SK-N-SH (cell line): ENCODE measurements at regions not wholly inside any gene's neighbourhood (a gene's known extent, or its start where the extent isn't known, plus 50 kb on each side); places are given as distances from the start of the nearest gene placed in this dataset.
"Not testable (repeated sequence)": the region's sequence is repeated elsewhere in the genome, so short reads cannot be mapped to it uniquely, and the experiment has no call there.

Source experiments
- CTCF ChIA-PET: fragments of 300-600, 350-600 bp; formaldehyde crosslinking; extraction: SDS; loops from one replicate; lab custom pipeline; 2021; lab: Yijun Ruan, JAX
- POLR2A ChIA-PET: fragments of 350-600 bp; sonication (Branson Sonifier 250); formaldehyde crosslinking; extraction: SDS; loops from one replicate; lab custom pipeline; 2020; ENCODE audit warnings: antibody characterized with exemption, inconsistent platforms; lab: Yijun Ruan, JAX
- DNase-seq: peaks from one replicate; pipeline ENCODE4 v3.0.0; 2012
- H2AFZ ChIP-seq: fragments of 200-600 bp; sonication (generic); 2 replicates; pipeline ENCODE4 v1.8.1; 2016; ENCODE audit warnings: antibody characterized with exemption, mild to moderate bottlenecking, low read depth
- H3F3A ChIP-seq: fragments of 200-600 bp; sonication (generic); replicated peaks from 2 replicates; pipeline ENCODE3; 2016; ENCODE audit warnings: antibody characterized with exemption, mild to moderate bottlenecking; ENCODE audit not compliant: insufficient read depth
- H3K27ac ChIP-seq, 2 experiments: fragments of 200-500 bp in 1 of 2; fragments of 200-600 bp in 1 of 2; sonication (Bioruptor generic) in 1 of 2; sonication (generic), shearing (Covaris generic) in 1 of 2; 2 replicates each; pipeline versions ENCODE4 v1.5.1 to v1.6.1; 2014 to 2016; ENCODE audit warnings: low read depth in 2 of 2, inconsistent platforms in 1 of 2, low read length in 1 of 2, mild to moderate bottlenecking in 1 of 2, mixed read lengths in 1 of 2
- H3K27me3 ChIP-seq: fragments of 200-600 bp; sonication (generic), shearing (Covaris generic); 2 replicates; pipeline ENCODE4 v1.6.1; 2016; ENCODE audit warnings: mixed run types; ENCODE audit not compliant: insufficient read depth
- H3K36me3 ChIP-seq, 2 experiments: fragments of 200-500 bp in 1 of 2; fragments of 200-600 bp in 1 of 2; sonication (Bioruptor generic) in 1 of 2; sonication (generic) in 1 of 2; replicated peaks in 1 of 2; 2 replicates each; pipeline versions ENCODE3 to v1.5.1; 2014 to 2016; ENCODE audit warnings: low read length in 1 of 2, mild to moderate bottlenecking in 1 of 2; ENCODE audit not compliant: insufficient read depth in 2 of 2, control insufficient read depth in 1 of 2
- H3K4me1 ChIP-seq, 2 experiments: fragments of 200-500 bp in 1 of 2; fragments of 200-600 bp in 1 of 2; sonication (Bioruptor generic) in 1 of 2; sonication (generic), shearing (Covaris generic) in 1 of 2; 2 replicates each; pipeline versions ENCODE4 v1.5.1 to v1.6.1; 2014 to 2016; ENCODE audit warnings: low read depth in 1 of 2, low read length in 1 of 2, mixed run types in 1 of 2; ENCODE audit not compliant: insufficient read depth in 2 of 2, control insufficient read depth in 1 of 2
- H3K4me2 ChIP-seq: fragments of 200-600 bp; sonication (generic), shearing (Covaris generic); 2 replicates; pipeline ENCODE4 v1.6.1; 2017; ENCODE audit warnings: mixed run types
- H3K4me3 ChIP-seq, 2 experiments: fragments of 200-500 bp in 1 of 2; fragments of 200-600 bp in 1 of 2; sonication (Bioruptor generic) in 1 of 2; sonication (generic), shearing (Covaris generic) in 1 of 2; 2 replicates each; pipeline versions ENCODE4 v1.5.1 to v1.8.1; 2014 to 2016; ENCODE audit warnings: low read depth in 2 of 2, inconsistent platforms in 1 of 2, low read length in 1 of 2, mild to moderate bottlenecking in 1 of 2, mixed read lengths in 1 of 2, moderate library complexity in 1 of 2
- H3K79me2 ChIP-seq: fragments of 200-600 bp; sonication (generic); 2 replicates; pipeline ENCODE4 v1.8.1; 2017; ENCODE audit warnings: mild to moderate bottlenecking; ENCODE audit not compliant: insufficient read depth
- H3K9ac ChIP-seq: fragments of 200-600 bp; sonication (generic); 2 replicates; pipeline ENCODE4 v1.6.1; 2017; ENCODE audit warnings: mixed run types
- H3K9me2 ChIP-seq: fragments of 200-600 bp; sonication (generic); 2 replicates; pipeline ENCODE4 v1.6.1; 2017; ENCODE audit warnings: mixed run types
- H3K9me3 ChIP-seq: fragments of 200-600 bp; sonication (generic); 2 replicates; pipeline ENCODE4 v1.6.1; 2017; ENCODE audit warnings: mixed run types, mild to moderate bottlenecking, moderate library complexity
- H4K20me1 ChIP-seq: fragments of 200-600 bp; sonication (generic); 2 replicates; pipeline ENCODE4 v1.6.1; 2017; ENCODE audit warnings: mild to moderate bottlenecking, mixed run types; ENCODE audit not compliant: insufficient read depth
- CTCF ChIP-seq: fragments of 200-600 bp; sonication (generic); IDR thresholded peaks from 2 replicates; pipeline ENCODE4 v1.6.1; 2017; ENCODE audit warnings: antibody characterized with exemption, mild to moderate bottlenecking, moderate library complexity
- ELF1 ChIP-seq: IDR thresholded peaks from 2 replicates; pipeline ENCODE4 v1.4.0; 2012
- EZH2phosphoT487 ChIP-seq: fragments of 200-600 bp; sonication (generic); IDR thresholded peaks from 2 replicates; pipeline ENCODE4 v1.6.1; 2017; ENCODE audit warnings: low read depth, mixed run types, mild to moderate bottlenecking, antibody characterized with exemption, moderate library complexity, borderline replicate concordance
- FOSL2 ChIP-seq: IDR thresholded peaks from 2 replicates; pipeline ENCODE4 v1.4.0; 2012; ENCODE audit warnings: low read depth, mild to moderate bottlenecking, moderate library complexity, borderline replicate concordance
- FOXM1 ChIP-seq: IDR thresholded peaks from 2 replicates; pipeline ENCODE4 v1.4.0; 2012; ENCODE audit warnings: low read depth, mild to moderate bottlenecking
- IRF3 ChIP-seq: fragments of 150-350 bp; IDR thresholded peaks from 2 replicates; pipeline ENCODE4 v1.6.1; 2016; ENCODE audit warnings: mild to moderate bottlenecking, low read depth, low read length
- MAX ChIP-seq: IDR thresholded peaks from 2 replicates; pipeline ENCODE4 v1.4.0; 2012; ENCODE audit warnings: low read depth
- MEF2A ChIP-seq: IDR thresholded peaks from 2 replicates; pipeline ENCODE4 v1.4.0; 2012; ENCODE audit warnings: low read depth, borderline replicate concordance
- NRF1 ChIP-seq: IDR thresholded peaks from 2 replicates; pipeline ENCODE4 v1.6.1; 2012; ENCODE audit warnings: low read depth, mild to moderate bottlenecking, low read length
- PBX3 ChIP-seq: IDR thresholded peaks from 2 replicates; pipeline ENCODE4; 2012
- POLR2AphosphoS5 ChIP-seq: IDR thresholded peaks from 2 replicates; pipeline ENCODE4 v1.6.1; 2012; ENCODE audit warnings: low read depth, low read length
- RAD21 ChIP-seq: IDR thresholded peaks from 2 replicates; pipeline ENCODE4 v1.6.1; 2012; ENCODE audit warnings: mild to moderate bottlenecking, low read length
- REST ChIP-seq: IDR thresholded peaks from 2 replicates; pipeline ENCODE4 v1.6.1; 2012; ENCODE audit warnings: mild to moderate bottlenecking, low read depth, low read length, moderate library complexity
- RFX5 ChIP-seq: IDR thresholded peaks from 2 replicates; pipeline ENCODE4 v1.6.1; 2012; ENCODE audit warnings: mild to moderate bottlenecking, improper control_type of control experiment, low read length
- RXRA ChIP-seq: IDR thresholded peaks from 2 replicates; pipeline ENCODE4 v1.4.0; 2012; ENCODE audit warnings: low read depth, mild to moderate bottlenecking, borderline replicate concordance
- SMC3 ChIP-seq: IDR thresholded peaks from 2 replicates; pipeline ENCODE4 v1.6.1; 2012; ENCODE audit warnings: low read depth, low read length, improper control_type of control experiment
- TAF1 ChIP-seq: IDR thresholded peaks from 2 replicates; pipeline ENCODE4 v1.6.1; 2012; ENCODE audit warnings: low read depth, mild to moderate bottlenecking, low read length, moderate library complexity, borderline replicate concordance
- TEAD4 ChIP-seq: IDR thresholded peaks from 2 replicates; pipeline ENCODE4 v1.4.0; 2012; ENCODE audit warnings: mild to moderate bottlenecking, borderline replicate concordance; ENCODE audit not compliant: insufficient read depth
- ZBTB33 ChIP-seq: IDR thresholded peaks from 2 replicates; pipeline ENCODE4 v1.4.0; 2012; ENCODE audit warnings: low read depth, borderline replicate concordance
- WGBS: methylation state at CpG from one replicate; pipeline ENCODE4 v1.1.6; 2017; ENCODE audit warnings: low lambda C conversion rate; 5-methylcytosine and 5-hydroxymethylcytosine counted together

GRCh38 chrX:139475432-139475831, 55.1 kb upstream of the F9 start:
- TF ChIP-seq IRF3 (no peak), CTCF (no peak), POLR2AphosphoS5 (no peak), PBX3 (no peak), FOXM1 (no peak), RAD21 (no peak), FOSL2 (no peak), EZH2phosphoT487 (no peak), ZBTB33 (no peak), NRF1 (no peak), SMC3 (no peak), MAX (no peak), TAF1 (no peak), RFX5 (no peak), TEAD4 (no peak), REST (no peak), ELF1 (no peak), MEF2A (no peak), RXRA (no peak)
- WGBS: 0% methylated on average over 3 of the region's 3 CpGs

GRCh38 chrX:139461945-139462344, 68.6 kb upstream of the F9 start:
- DNase-seq, H3K27me3 ChIP-seq, H3K9ac ChIP-seq, H3K4me3 ChIP-seq, H3K36me3 ChIP-seq, H3K4me2 ChIP-seq, H3K4me1 ChIP-seq, H3K79me2 ChIP-seq, CTCF ChIA-PET, H4K20me1 ChIP-seq, H3F3A ChIP-seq, H3K9me3 ChIP-seq, H3K9me2 ChIP-seq, H3K27ac ChIP-seq, H2AFZ ChIP-seq, POLR2A ChIA-PET: not testable (repeated sequence)
- 0% methylated on average over 1 of the region's 1 CpG for WGBS

More at GRCh38 chrX:139475432-139475831, 55.1 kb upstream of the F9 start:
- Histone ChIP-seq H3K9ac (no peak overlapping the region), H3K4me3 (no peak overlapping the region), H3K4me2 (no peak overlapping the region), H3F3A (no peaks in the 10 kb centered on the region), H3K79me2 (no peaks in the 10 kb centered on the region), H3K36me3 (no peaks in the 10 kb centered on the region), H3K9me3 (no peaks in the 10 kb centered on the region), H3K9me2 (no peaks in the 10 kb centered on the region), H3K27me3 (no peaks in the 10 kb centered on the region), H3K4me1 (no peaks in the 10 kb centered on the region), H3K27ac (no peak overlapping the region), H4K20me1 (no peaks in the 10 kb centered on the region), H2AFZ (no peak overlapping the region)
- ChIA-PET CTCF (no interaction called here), POLR2A (no interaction called here)
- DNase-seq: no peak
